H9 (cell line): ENCODE measurements at regions not wholly inside any gene's neighbourhood (a gene's known extent, or its start where the extent isn't known, plus 50 kb on each side); places are given as distances from the start of the nearest gene placed in this dataset.

Experiments
- DNase-seq: peaks from one replicate; pipeline ENCODE4 v3.0.0-alpha.2; 2017
- H2AFZ ChIP-seq: one replicate; pipeline ENCODE4 v1.6.1; 2013; ENCODE audit warnings: mild to moderate bottlenecking, low read length, control low read depth, moderate library complexity
- H2AK5ac ChIP-seq: 2 replicates; pipeline ENCODE4 v1.6.1; 2013; ENCODE audit warnings: low read length, control low read depth, mixed read lengths; ENCODE audit not compliant: insufficient read length
- H2BK120ac ChIP-seq: one replicate; pipeline ENCODE4 v1.6.1; 2013; ENCODE audit warnings: low read depth, mild to moderate bottlenecking, low read length, control low read depth, inconsistent platforms; ENCODE audit not compliant: poor library complexity, severe bottlenecking
- H2BK12ac ChIP-seq: 2 replicates; pipeline ENCODE4 v1.6.1; 2013; ENCODE audit warnings: low read length, control low read depth, mixed read lengths, low read depth; ENCODE audit not compliant: insufficient read length
- H2BK15ac ChIP-seq: 2 replicates; pipeline ENCODE4 v1.6.1; 2013; ENCODE audit warnings: low read depth, low read length, control low read depth
- H2BK20ac ChIP-seq: one replicate; pipeline ENCODE4 v1.6.1; 2013; ENCODE audit warnings: low read depth, mild to moderate bottlenecking, low read length, control low read depth, inconsistent platforms; ENCODE audit not compliant: poor library complexity, severe bottlenecking
- H2BK5ac ChIP-seq: 2 replicates; pipeline ENCODE4 v1.6.1; 2013; ENCODE audit warnings: low read length, control low read depth, mixed read lengths; ENCODE audit not compliant: insufficient read length
- H3K14ac ChIP-seq: 2 replicates; pipeline ENCODE4 v1.6.1; 2013; ENCODE audit warnings: low read length, control low read depth; ENCODE audit not compliant: insufficient read depth
- H3K18ac ChIP-seq: 2 replicates; pipeline ENCODE4 v1.6.1; 2013; ENCODE audit warnings: low read depth, mild to moderate bottlenecking, mixed read lengths, low read length, control low read depth; ENCODE audit not compliant: insufficient read length
- H3K23ac ChIP-seq: 2 replicates; pipeline ENCODE4 v1.6.1; 2013; ENCODE audit warnings: low read length, control low read depth, mixed read lengths, low read depth; ENCODE audit not compliant: insufficient read length
- H3K23me2 ChIP-seq: 2 replicates; pipeline ENCODE4 v1.6.1; 2013; ENCODE audit warnings: low read depth, mild to moderate bottlenecking, mixed read lengths, low read length, control low read depth; ENCODE audit not compliant: insufficient read length, poor library complexity, severe bottlenecking
- H3K27ac ChIP-seq: 2 replicates; pipeline ENCODE4 v1.5.1; 2013; ENCODE audit warnings: low read length, control low read depth, mixed read lengths, low read depth; ENCODE audit not compliant: insufficient read length
- H3K27me3 ChIP-seq: 2 replicates; pipeline ENCODE4 v1.6.1; 2013; ENCODE audit warnings: low read length, control low read depth, inconsistent platforms; ENCODE audit not compliant: insufficient read depth
- H3K4ac ChIP-seq: 2 replicates; pipeline ENCODE4 v1.6.1; 2013; ENCODE audit warnings: low read depth, mild to moderate bottlenecking, control low read depth, inconsistent platforms, low read length, moderate library complexity
- H3K4me1 ChIP-seq: 2 replicates; pipeline ENCODE4 v1.6.1; 2013; ENCODE audit warnings: low read length, control low read depth, inconsistent platforms; ENCODE audit not compliant: insufficient read depth
- H3K4me2 ChIP-seq: 2 replicates; pipeline ENCODE4 v1.6.1; 2013; ENCODE audit warnings: low read length, control low read depth, mixed read lengths; ENCODE audit not compliant: insufficient read length, insufficient read depth
- H3K56ac ChIP-seq: 2 replicates; pipeline ENCODE4 v1.6.1; 2013; ENCODE audit warnings: low read depth, mild to moderate bottlenecking, mixed read lengths, low read length, control low read depth; ENCODE audit not compliant: insufficient read length
- H3K79me1 ChIP-seq: 2 replicates; pipeline ENCODE4 v1.6.1; 2013; ENCODE audit warnings: low read depth, mild to moderate bottlenecking, moderate library complexity, low read length, control low read depth, inconsistent platforms; ENCODE audit not compliant: insufficient read depth, poor library complexity, severe bottlenecking
- H3K79me2 ChIP-seq: 2 replicates; pipeline ENCODE4 v1.6.1; 2013; ENCODE audit warnings: low read length, control low read depth, inconsistent platforms; ENCODE audit not compliant: insufficient read depth
- H3K9ac ChIP-seq: 2 replicates; pipeline ENCODE4 v1.6.1; 2013; ENCODE audit warnings: low read length, control low read depth, mixed read lengths; ENCODE audit not compliant: insufficient read length; ENCODE audit errors: extremely low read depth
- H3K9me3 ChIP-seq: one replicate; pipeline ENCODE4 v1.6.1; 2013; ENCODE audit warnings: low read depth, low read length, inconsistent platforms; ENCODE audit not compliant: control insufficient read depth
- H3T11ph ChIP-seq: one replicate; pipeline ENCODE4 v1.6.1; 2013; ENCODE audit warnings: mild to moderate bottlenecking, low read length, control low read depth, inconsistent platforms
- H4K20me1 ChIP-seq: one replicate; pipeline ENCODE4 v1.6.1; 2013; ENCODE audit not compliant: control insufficient read depth, insufficient read length, insufficient read depth
- H4K5ac ChIP-seq: 2 replicates; pipeline ENCODE4 v1.6.1; 2013; ENCODE audit warnings: low read depth, mild to moderate bottlenecking, mixed read lengths, low read length, control low read depth; ENCODE audit not compliant: insufficient read length
- H4K8ac ChIP-seq: replicated peaks from 2 replicates; pipeline ENCODE4 v1.6.1; 2013; ENCODE audit warnings: low read length, control low read depth, mixed read lengths, low read depth; ENCODE audit not compliant: insufficient read length
- H4K91ac ChIP-seq: 2 replicates; pipeline ENCODE4 v1.6.1; 2013; ENCODE audit warnings: low read depth, mild to moderate bottlenecking, moderate library complexity, mixed read lengths, low read length, control low read depth; ENCODE audit not compliant: insufficient read length
- H3K27ac Mint-ChIP-seq, 3 experiments: 2 replicates in 2 of 3; 3 replicates in 1 of 3; pipeline ENCODE4 v1.8.0; 2020 to 2021; ENCODE audit warnings: mixed read lengths in 3 of 3, mild to moderate bottlenecking in 1 of 3, moderate library complexity in 1 of 3
- H3K27me3 Mint-ChIP-seq: 2 replicates; pipeline ENCODE4 v1.8.0; 2021; ENCODE audit warnings: low read depth, mild to moderate bottlenecking, moderate library complexity, mixed read lengths
- H3K36me3 Mint-ChIP-seq, 3 experiments: 2 replicates in 2 of 3; 3 replicates in 1 of 3; pipeline ENCODE4 v1.8.0; 2020 to 2021; ENCODE audit warnings: low read depth in 3 of 3, mixed read lengths in 3 of 3; ENCODE audit not compliant: insufficient read depth in 1 of 3
- H3K4me1 Mint-ChIP-seq, 2 experiments: 2 replicates each; pipeline ENCODE4 v1.8.0; 2020; ENCODE audit warnings: mixed read lengths in 2 of 2
- H3K4me3 Mint-ChIP-seq, 2 experiments: 2 replicates in 1 of 2; 3 replicates in 1 of 2; pipeline ENCODE4 v1.8.0; 2020 to 2021; ENCODE audit warnings: mild to moderate bottlenecking in 2 of 2, mixed read lengths in 2 of 2, moderate library complexity in 1 of 2
- H3K9me3 Mint-ChIP-seq, 2 experiments: 2 replicates in 1 of 2; 3 replicates in 1 of 2; pipeline ENCODE4 v1.8.0; 2020; ENCODE audit warnings: mild to moderate bottlenecking in 2 of 2, mixed read lengths in 2 of 2, moderate library complexity in 1 of 2
- CTCF ChIP-seq: fragments of 200-600 bp; sonication (generic); conservative IDR thresholded peaks from 3 replicates; pipeline ENCODE4 v1.8.0; 2021; ENCODE audit warnings: antibody characterized with exemption, mild to moderate bottlenecking
- WGBS: extraction: QIAGEN DNeasy Blood & Tissue Kit; methylation state at CpG from one replicate; pipeline ENCODE4 v1.1.7; 2013; ENCODE audit warnings: missing lambda C conversion rate, low lambda C conversion rate, mixed read lengths; ENCODE audit not compliant: insufficient read length; ENCODE audit errors: extremely low coverage; 5-methylcytosine and 5-hydroxymethylcytosine counted together

- H3K56ac ChIP-seq = no peak overlapping the region
- no CpG with 5 or more reads among the region's 17 CpGs for WGBS
- no peak overlapping the region for H2AK5ac ChIP-seq
- H3K9me3 ChIP-seq = no peaks in the 10 kb centered on the region
- no peaks in the 10 kb centered on the region for H3K79me2 ChIP-seq
- Mint-ChIP-seq H3K4me1 (peaks cover 29 to 31% of the 10 kb centered on the region in 2 experiments), H3K4me3 (no peak overlapping the region; a peak in 1 of 5 replicates), H3K27me3 (no peaks in the 10 kb centered on the region), H3K27ac (peak overlapping the region; percentile 20 to 81 (median 68); a peak in 4 of 7 replicates), H3K36me3 (peaks cover 0 to 2% (median 0%) of the 10 kb centered on the region in 3 experiments; a peak in 2 of 7 replicates), H3K9me3 (peaks cover 0 to 3% of the 10 kb centered on the region in 2 experiments; a peak in 2 of 5 replicates)
- no peak overlapping the region for H3K4me2 ChIP-seq
- H2BK120ac ChIP-seq = no peak overlapping the region
- H3K18ac ChIP-seq = no peak overlapping the region
- TF ChIP-seq CTCF = no peak
- no peak overlapping the region for H2BK20ac ChIP-seq
- H3K23ac ChIP-seq = no peak overlapping the region
- H3K4ac ChIP-seq = no peak overlapping the region
- H4K20me1 ChIP-seq = no peaks in the 10 kb centered on the region
- H2AFZ ChIP-seq = peak overlapping the region; percentile 37
- H3K9ac ChIP-seq = peak overlapping the region; percentile 29
- no peak overlapping the region for H4K8ac ChIP-seq
- no peak overlapping the region for H2BK15ac ChIP-seq
- H3K23me2 ChIP-seq = no peaks in the 10 kb centered on the region
- no peak overlapping the region for H3K27ac ChIP-seq
- no peaks in the 10 kb centered on the region for H3K27me3 ChIP-seq
- DNase-seq = peak; percentile 34
- H3K4me1 ChIP-seq = peaks cover 9% of the 10 kb centered on the region
- H4K91ac ChIP-seq = no peak overlapping the region
- H3T11ph ChIP-seq = no peak overlapping the region
- H3K14ac ChIP-seq = peak overlapping the region; percentile 19; the same call in 1 of the 2 replicates
- H2BK5ac ChIP-seq = peak overlapping the region; percentile 19
- no peak overlapping the region for H4K5ac ChIP-seq
- no peak overlapping the region for H2BK12ac ChIP-seq
- no peaks in the 10 kb centered on the region for H3K79me1 ChIP-seq
Observed at GRCh38 chr16:54817940-54818574, 112.6 kb upstream of the IRX5 start.
